Keratinocyte (primary cell): ENCODE measurements at regions not wholly inside any gene's neighbourhood (a gene's known extent, or its start where the extent isn't known, plus 50 kb on each side); places are given as distances from the start of the nearest gene placed in this dataset.
A peak's percentile ranks its signal among the peaks of the same experiment; 100 is the strongest.

Source experiments
- DNase-seq: peaks from one replicate; pipeline ENCODE4 v3.0.0-alpha.2; 2011; ENCODE audit warnings: low read depth, missing footprints, low spot score
- FAIRE-seq: peaks from 2 replicates; lab custom pipeline; 2011; peaks lifted over from hg19 to GRCh38; lab: Jason Lieb, UNC
- H2AFZ ChIP-seq: 2 replicates; pipeline ENCODE4 v1.6.0; 2012; ENCODE audit warnings: low read length, control low read depth, inconsistent platforms; ENCODE audit not compliant: control insufficient read depth
- H3K27ac ChIP-seq: 2 replicates; pipeline ENCODE4 v1.5.1; 2011; ENCODE audit warnings: low read length; ENCODE audit not compliant: control insufficient read depth, insufficient read depth
- H3K27me3 ChIP-seq: 3 replicates; pipeline ENCODE4 v1.6.0; 2011; ENCODE audit warnings: low read length; ENCODE audit not compliant: control insufficient read depth, insufficient read depth; ENCODE audit errors: extremely low read depth
- H3K36me3 ChIP-seq, 2 experiments: 2 replicates in 1 of 2; 3 replicates in 1 of 2; pipeline ENCODE4 v1.5.1; 2011; ENCODE audit warnings: low read length in 2 of 2, mild to moderate bottlenecking in 1 of 2; ENCODE audit not compliant: control insufficient read depth in 2 of 2, insufficient read depth in 2 of 2; ENCODE audit errors: extremely low read depth in 1 of 2
- H3K4me1 ChIP-seq: 3 replicates; pipeline ENCODE4 v1.5.1; 2011; ENCODE audit warnings: low read length; ENCODE audit not compliant: control insufficient read depth, insufficient read depth; ENCODE audit errors: extremely low read depth
- H3K4me2 ChIP-seq: 3 replicates; pipeline ENCODE4 v1.6.0; 2011; ENCODE audit warnings: low read depth, low read length; ENCODE audit not compliant: control insufficient read depth, insufficient read depth; ENCODE audit errors: extremely low read depth
- H3K4me3 ChIP-seq, 3 experiments: fragments of 200-600 bp in 1 of 3; sonication (generic) in 1 of 3; 2 replicates in 2 of 3; 3 replicates in 1 of 3; pipeline ENCODE4 v1.5.1; 2011 to 2016; ENCODE audit warnings: low read length in 3 of 3, mild to moderate bottlenecking in 3 of 3, control low read depth in 2 of 3, inconsistent platforms in 1 of 3, low read depth in 1 of 3, mixed read lengths in 1 of 3, mixed run types in 1 of 3, moderate library complexity in 1 of 3; ENCODE audit not compliant: control insufficient read depth in 2 of 3, insufficient read depth in 2 of 3; ENCODE audit errors: extremely low read depth in 1 of 3
- H3K79me2 ChIP-seq: 2 replicates; pipeline ENCODE4 v1.6.0; 2012; ENCODE audit warnings: low read length; ENCODE audit not compliant: control insufficient read depth, insufficient read depth
- H3K9ac ChIP-seq: 3 replicates; pipeline ENCODE4 v1.6.0; 2011; ENCODE audit warnings: low read length; ENCODE audit not compliant: control insufficient read depth, insufficient read depth; ENCODE audit errors: extremely low read depth
- H3K9me1 ChIP-seq: 3 replicates; pipeline ENCODE4 v1.6.0; 2011; ENCODE audit warnings: low read length; ENCODE audit not compliant: control insufficient read depth, insufficient read depth; ENCODE audit errors: extremely low read depth
- H3K9me3 ChIP-seq: 2 replicates; pipeline ENCODE4 v1.5.1; 2012; ENCODE audit warnings: low read depth, low read length; ENCODE audit not compliant: control insufficient read depth
- H4K20me1 ChIP-seq: 3 replicates; pipeline ENCODE4 v1.6.0; 2011; ENCODE audit warnings: low read length; ENCODE audit not compliant: control insufficient read depth, insufficient read depth; ENCODE audit errors: extremely low read depth
- CTCF ChIP-seq, 3 experiments: IDR thresholded peaks in 1 of 3; conservative IDR thresholded peaks in 1 of 3; optimal IDR thresholded peaks in 1 of 3; 2 replicates in 2 of 3; 3 replicates in 1 of 3; pipeline versions ENCODE3 to v1.5.1; 2011; ENCODE audit warnings: low read length in 3 of 3, mild to moderate bottlenecking in 3 of 3, moderate library complexity in 2 of 3, control low read depth in 1 of 3, inconsistent platforms in 1 of 3; ENCODE audit not compliant: insufficient read depth in 2 of 3; ENCODE audit errors: extremely low read depth in 1 of 3
- EZH2 ChIP-seq: IDR thresholded peaks from one replicate; pipeline ENCODE4 v1.6.1; 2012; ENCODE audit warnings: inconsistent platforms, mild to moderate bottlenecking, low read length, moderate library complexity
- dilution Hi-C: fragments of 300-500 bp; cut with MboI; formaldehyde crosslinking; loops from one replicate; pipeline ENCODE4 v1.7.0; 2020; ENCODE audit warnings: low sequenced_read_pairs; ENCODE audit not compliant: extremely low pct_ligation_motif_present

DNA sequence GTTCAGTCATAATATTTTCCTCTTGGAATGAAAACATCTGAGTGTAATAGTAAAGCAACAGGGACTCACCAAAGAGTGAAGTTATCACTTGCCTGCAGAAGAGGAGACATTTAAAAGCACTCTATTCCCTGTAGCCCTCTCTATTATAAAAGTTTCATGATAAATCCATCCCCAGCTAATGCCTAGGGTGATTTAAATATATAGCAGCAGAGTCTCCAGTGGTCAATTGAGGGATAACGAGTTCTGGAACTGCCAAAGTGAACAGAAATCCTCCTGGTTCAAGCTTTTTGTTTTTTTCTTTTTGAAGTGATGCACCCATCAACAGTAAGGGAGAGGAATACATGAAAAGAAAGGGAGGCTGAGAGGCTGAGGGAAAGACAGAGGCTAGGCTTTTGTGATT lies 87.3 kb downstream of the EVX1 start:
- DNase-seq (no peak), FAIRE-seq (no peak)
- Histone ChIP-seq H3K27me3 (peaks cover 6% of the 10 kb centered on the region), H3K4me1 (no peaks in the 10 kb centered on the region), H3K9me1 (no peaks in the 10 kb centered on the region), H2AFZ (no peak overlapping the region), H3K79me2 (no peaks in the 10 kb centered on the region), H4K20me1 (no peaks in the 10 kb centered on the region), H3K9me3 (no peaks in the 10 kb centered on the region), H3K27ac (no peak overlapping the region), H3K36me3 (no peaks in the 10 kb centered on the region), H3K4me2 (no peak overlapping the region), H3K4me3 (no peak overlapping the region), H3K9ac (no peak overlapping the region)
- dilution Hi-C loops = no loop called here
- TF ChIP-seq CTCF (optimal IDR thresholded peaks at IDR 0.05 in 1 of 3, IDR thresholded peaks at IDR 0.05 in 1 of 3, conservative IDR thresholded peaks at IDR 0.05 in 1 of 3; ENCODE audit: extremely low read depth in 1 of 3, insufficient read depth in 2 of 3, low read length in 3 of 3) = peak in 2 of 3 experiments; percentile 22 to 30
- TF ChIP-seq EZH2 = no peak

DNA sequence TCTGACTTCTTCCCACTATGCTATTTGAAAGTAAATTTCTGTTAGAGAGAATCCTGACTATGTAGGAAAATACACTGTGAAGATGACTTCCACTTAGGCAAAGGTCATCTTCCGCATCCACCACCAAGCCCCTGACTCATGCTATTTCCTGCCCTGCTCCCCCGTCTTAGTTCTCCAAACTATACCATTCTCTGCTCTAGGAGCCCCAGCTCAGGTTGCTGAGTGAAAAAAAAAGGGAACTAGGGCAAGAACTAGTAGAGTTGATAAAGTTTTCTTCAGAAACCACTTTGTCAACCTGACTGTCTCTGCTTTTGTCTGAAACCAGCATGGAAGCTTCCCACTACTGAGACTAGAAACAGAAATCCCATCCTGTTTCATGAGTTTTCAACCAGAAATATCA lies 96.9 kb downstream of the EVX1 start:
- no peak overlapping the region for H3K4me2 ChIP-seq
- no peak overlapping the region for H3K9ac ChIP-seq
- H3K9me3 ChIP-seq = no peaks in the 10 kb centered on the region
- H3K9me1 ChIP-seq = no peaks in the 10 kb centered on the region
- H3K4me3 ChIP-seq = no peak overlapping the region
- H3K79me2 ChIP-seq = no peaks in the 10 kb centered on the region
- TF ChIP-seq CTCF (optimal IDR thresholded peaks at IDR 0.05 in 1 of 3, IDR thresholded peaks at IDR 0.05 in 1 of 3, conservative IDR thresholded peaks at IDR 0.05 in 1 of 3; ENCODE audit: extremely low read depth in 1 of 3, insufficient read depth in 2 of 3, low read length in 3 of 3) = no peak
- no peak for TF ChIP-seq EZH2
- no peak overlapping the region for H3K27ac ChIP-seq
- no peak overlapping the region for H2AFZ ChIP-seq
- FAIRE-seq = no peak
- no peaks in the 10 kb centered on the region for H3K4me1 ChIP-seq
- dilution Hi-C loops = no loop called here
- H3K27me3 ChIP-seq = no peaks in the 10 kb centered on the region
- no peak for DNase-seq
- no peaks in the 10 kb centered on the region for H3K36me3 ChIP-seq
- no peaks in the 10 kb centered on the region for H4K20me1 ChIP-seq
